Pons (tissue), 1 donor: ENCODE measurements at regions not wholly inside any gene's neighbourhood (a gene's known extent, or its start where the extent isn't known, plus 50 kb on each side); places are given as distances from the start of the nearest gene placed in this dataset.
"Not testable (repeated sequence)": the region's sequence is repeated elsewhere in the genome, so short reads cannot be mapped to it uniquely, and the experiment has no call there.

Experiments used
- DNase-seq: peaks from one replicate; pipeline ENCODE4 v3.0.0-alpha.2; 2016; ENCODE audit warnings: low spot score

- DNase-seq, result peak; percentile 21
Measured at GRCh38 chrX:14351611-14352303, 177.6 kb upstream of the GLRA2 start.

- DNase-seq, result no peak
Measured at GRCh38 chrX:14347523-14347922, 181.8 kb upstream of the GLRA2 start.

- DNase-seq, result no peak
Measured at GRCh38 chrX:14344172-14344940, 185.0 kb upstream of the GLRA2 start.

- no peak for DNase-seq
Measured at GRCh38 chrX:14309431-14309830, 219.9 kb upstream of the GLRA2 start.

GRCh38 chrX:14308976-14309375 lies 220.4 kb upstream of the GLRA2 start:
- not testable (repeated sequence) for DNase-seq

GRCh38 chrX:14303891-14304290 lies 225.4 kb upstream of the GLRA2 start:
- DNase-seq, result no peak

GRCh38 chrX:14302561-14302960 lies 226.8 kb upstream of the GLRA2 start:
- DNase-seq, result not testable (repeated sequence)

- DNase-seq, result no peak
Measured at GRCh38 chrX:14300376-14300775, 229.0 kb upstream of the GLRA2 start.

GRCh38 chrX:14295426-14295825 lies 233.9 kb upstream of the GLRA2 start:
- DNase-seq, result no peak

- DNase-seq, result no peak
Measured at GRCh38 chrX:14291666-14292500, 237.5 kb upstream of the GLRA2 start.

- no peak for DNase-seq
Measured at GRCh38 chrX:14290335-14290734, 239.0 kb upstream of the GLRA2 start.

GRCh38 chrX:14274691-14275090 lies 245.0 kb upstream of the GEMIN8 start:
- DNase-seq, result peak; percentile 25

- DNase-seq, result no peak
Measured at GRCh38 chrX:14267216-14267615, 237.5 kb upstream of the GEMIN8 start.

GRCh38 chrX:14266705-14267104 lies 237.0 kb upstream of the GEMIN8 start:
- no peak for DNase-seq

- no peak for DNase-seq
Measured at GRCh38 chrX:14243823-14244222, 214.1 kb upstream of the GEMIN8 start.

- no peak for DNase-seq
Measured at GRCh38 chrX:14235004-14235403, 205.3 kb upstream of the GEMIN8 start.

GRCh38 chrX:14232688-14233087 lies 203.0 kb upstream of the GEMIN8 start:
- DNase-seq, result no peak

- no peak for DNase-seq
Measured at GRCh38 chrX:14228611-14229010, 198.9 kb upstream of the GEMIN8 start.

- no peak for DNase-seq
Measured at GRCh38 chrX:14220386-14220944, 190.8 kb upstream of the GEMIN8 start.

- no peak for DNase-seq
Measured at GRCh38 chrX:14209034-14209433, 179.3 kb upstream of the GEMIN8 start.

GRCh38 chrX:14194711-14195110 lies 165.0 kb upstream of the GEMIN8 start:
- no peak for DNase-seq

GRCh38 chrX:14193547-14193946 lies 163.9 kb upstream of the GEMIN8 start:
- no peak for DNase-seq
